Liver (tissue), 8 donors: ENCODE measurements at regions not wholly inside any gene's neighbourhood (a gene's known extent, or its start where the extent isn't known, plus 50 kb on each side); places are given as distances from the start of the nearest gene placed in this dataset.

Source experiments
- DNase-seq: peaks from one replicate; pipeline ENCODE4 v3.0.0-alpha.2; 2017; ENCODE audit warnings: low spot score
- H3K27ac ChIP-seq, 2 donors: one replicate each; pipeline ENCODE4 v1.7.0; 2013; ENCODE audit warnings: inconsistent platforms in 2 of 2, low read length in 2 of 2, control low read depth in 1 of 2, low read depth in 1 of 2, mild to moderate bottlenecking in 1 of 2
- H3K27me3 ChIP-seq, 4 donors: one replicate each; pipeline versions ENCODE4 v1.6.1 to v1.7.0; 2013; ENCODE audit warnings: low read length in 3 of 4, inconsistent platforms in 1 of 4, mild to moderate bottlenecking in 1 of 4, moderate library complexity in 1 of 4; ENCODE audit not compliant: control insufficient read depth in 4 of 4, insufficient read depth in 4 of 4
- H3K36me3 ChIP-seq, 4 donors: one replicate each; pipeline versions ENCODE4 v1.6.1 to v1.7.0; 2013; ENCODE audit warnings: low read length in 3 of 4, mild to moderate bottlenecking in 3 of 4, low read depth in 1 of 4, moderate library complexity in 1 of 4; ENCODE audit not compliant: control insufficient read depth in 4 of 4, insufficient read depth in 3 of 4
- H3K4me1 ChIP-seq, 4 donors: one replicate each; pipeline versions ENCODE4 v1.6.1 to v1.7.0; 2013; ENCODE audit warnings: low read length in 3 of 4, mild to moderate bottlenecking in 3 of 4, moderate library complexity in 1 of 4; ENCODE audit not compliant: control insufficient read depth in 4 of 4, insufficient read depth in 4 of 4
- H3K4me3 ChIP-seq, 3 donors: one replicate each; pipeline versions ENCODE4 v1.6.1 to v1.7.0; 2013; ENCODE audit warnings: low read length in 3 of 3, control low read depth in 1 of 3, low read depth in 1 of 3, mild to moderate bottlenecking in 1 of 3
- H3K9ac ChIP-seq, 2 donors: one replicate each; pipeline ENCODE4 v1.7.0; 2013; ENCODE audit warnings: low read length in 2 of 2, mild to moderate bottlenecking in 2 of 2, moderate library complexity in 2 of 2, control low read depth in 1 of 2, low read depth in 1 of 2
- H3K9me3 ChIP-seq, 4 donors: one replicate each; pipeline versions ENCODE4 v1.6.1 to v1.7.0; 2013; ENCODE audit warnings: low read length in 3 of 4; ENCODE audit not compliant: control insufficient read depth in 4 of 4
- ATF3 ChIP-seq: IDR thresholded peaks from 2 replicates; pipeline ENCODE4 v1.6.1; 2016; ENCODE audit warnings: antibody characterized with exemption
- CTCF ChIP-seq: fragments of 150-350 bp; IDR thresholded peaks from 2 replicates; pipeline ENCODE4 v1.5.1; 2017; ENCODE audit warnings: improper control_type of control experiment, low read depth, low read length; ENCODE audit not compliant: missing input control
- EGR1 ChIP-seq, 2 donors: IDR thresholded peaks; 2 replicates each; pipeline ENCODE4 v1.6.1; 2016 to 2018; ENCODE audit warnings: antibody characterized with exemption in 2 of 2, low read depth in 2 of 2
- FOXA1 ChIP-seq: IDR thresholded peaks from 2 replicates; pipeline ENCODE4 v1.6.1; 2016; ENCODE audit warnings: antibody characterized with exemption
- FOXA2 ChIP-seq: IDR thresholded peaks from 2 replicates; pipeline ENCODE4 v1.6.1; 2016; ENCODE audit warnings: antibody characterized with exemption
- GABPA ChIP-seq, 2 donors: IDR thresholded peaks in 1 of 2; conservative IDR thresholded peaks in 1 of 2; 2 replicates each; pipeline ENCODE4 v1.6.1; 2016; ENCODE audit warnings: antibody characterized with exemption in 2 of 2, mild to moderate bottlenecking in 1 of 2, moderate library complexity in 1 of 2
- HNF4G ChIP-seq: IDR thresholded peaks from 2 replicates; pipeline ENCODE4 v1.6.1; 2016; ENCODE audit warnings: antibody characterized with exemption
- JUND ChIP-seq, 2 donors: IDR thresholded peaks; 2 replicates each; pipeline ENCODE4 v1.6.1; 2016; ENCODE audit warnings: antibody characterized with exemption in 2 of 2
- MAX ChIP-seq: IDR thresholded peaks from 2 replicates; pipeline ENCODE4 v1.6.1; 2016; ENCODE audit warnings: antibody characterized with exemption
- NR2F2 ChIP-seq: IDR thresholded peaks from 2 replicates; pipeline ENCODE4 v1.6.1; 2016; ENCODE audit warnings: antibody characterized with exemption
- RXRA ChIP-seq, 2 donors: IDR thresholded peaks; 2 replicates each; pipeline ENCODE4 v1.6.1; 2017 to 2018; ENCODE audit warnings: antibody characterized with exemption in 2 of 2, mild to moderate bottlenecking in 1 of 2
- SP1 ChIP-seq: IDR thresholded peaks from 2 replicates; pipeline ENCODE4 v1.6.1; 2018; ENCODE audit warnings: antibody characterized with exemption, mild to moderate bottlenecking
- TAF1 ChIP-seq: conservative IDR thresholded peaks from 2 replicates; pipeline ENCODE4 v1.6.1; 2016; ENCODE audit warnings: antibody characterized with exemption, mild to moderate bottlenecking
- YY1 ChIP-seq: IDR thresholded peaks from 2 replicates; pipeline ENCODE4 v1.6.1; 2016; ENCODE audit warnings: antibody characterized with exemption, mild to moderate bottlenecking
- ZBTB33 ChIP-seq: IDR thresholded peaks from 2 replicates; pipeline ENCODE4 v1.6.1; 2016; ENCODE audit warnings: antibody characterized with exemption
- WGBS: extraction: QIAGEN DNeasy Blood & Tissue Kit; methylation state at CpG from one replicate; pipeline ENCODE4 v1.1.7; 2013; 5-methylcytosine and 5-hydroxymethylcytosine counted together
- TF ChIP-seq, protein P1 (sequence below): IDR thresholded peaks from 2 replicates; pipeline ENCODE4 v1.6.1; 2016; ENCODE audit warnings: antibody characterized with exemption, mild to moderate bottlenecking
- donor health status: healthy.
- donor health status: healthy.
- donor health status: healthy.
- donor health status: healthy.
- donor health status: healthy.

DNA sequence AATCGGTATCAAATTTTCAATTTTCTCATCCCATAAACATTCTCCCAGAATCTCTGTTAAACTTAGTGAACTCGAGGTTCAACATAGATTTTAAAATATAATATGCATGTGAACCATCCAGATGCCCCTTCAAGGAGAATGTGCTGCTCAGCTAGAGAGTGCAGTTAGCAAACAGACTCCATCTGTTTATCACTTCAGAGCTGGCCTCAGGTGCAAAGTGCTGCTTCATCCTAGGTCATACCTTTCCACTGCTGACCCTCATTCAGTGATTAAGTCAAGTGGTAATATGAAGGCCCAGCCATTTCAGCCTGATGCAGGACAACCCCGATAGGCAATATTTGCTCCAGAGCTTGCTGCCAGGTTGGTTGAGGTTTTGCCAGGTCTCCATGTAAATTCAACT is 339.0 kb upstream of the POU5F2 start (continued):
- TF ChIP-seq, protein P1, sequence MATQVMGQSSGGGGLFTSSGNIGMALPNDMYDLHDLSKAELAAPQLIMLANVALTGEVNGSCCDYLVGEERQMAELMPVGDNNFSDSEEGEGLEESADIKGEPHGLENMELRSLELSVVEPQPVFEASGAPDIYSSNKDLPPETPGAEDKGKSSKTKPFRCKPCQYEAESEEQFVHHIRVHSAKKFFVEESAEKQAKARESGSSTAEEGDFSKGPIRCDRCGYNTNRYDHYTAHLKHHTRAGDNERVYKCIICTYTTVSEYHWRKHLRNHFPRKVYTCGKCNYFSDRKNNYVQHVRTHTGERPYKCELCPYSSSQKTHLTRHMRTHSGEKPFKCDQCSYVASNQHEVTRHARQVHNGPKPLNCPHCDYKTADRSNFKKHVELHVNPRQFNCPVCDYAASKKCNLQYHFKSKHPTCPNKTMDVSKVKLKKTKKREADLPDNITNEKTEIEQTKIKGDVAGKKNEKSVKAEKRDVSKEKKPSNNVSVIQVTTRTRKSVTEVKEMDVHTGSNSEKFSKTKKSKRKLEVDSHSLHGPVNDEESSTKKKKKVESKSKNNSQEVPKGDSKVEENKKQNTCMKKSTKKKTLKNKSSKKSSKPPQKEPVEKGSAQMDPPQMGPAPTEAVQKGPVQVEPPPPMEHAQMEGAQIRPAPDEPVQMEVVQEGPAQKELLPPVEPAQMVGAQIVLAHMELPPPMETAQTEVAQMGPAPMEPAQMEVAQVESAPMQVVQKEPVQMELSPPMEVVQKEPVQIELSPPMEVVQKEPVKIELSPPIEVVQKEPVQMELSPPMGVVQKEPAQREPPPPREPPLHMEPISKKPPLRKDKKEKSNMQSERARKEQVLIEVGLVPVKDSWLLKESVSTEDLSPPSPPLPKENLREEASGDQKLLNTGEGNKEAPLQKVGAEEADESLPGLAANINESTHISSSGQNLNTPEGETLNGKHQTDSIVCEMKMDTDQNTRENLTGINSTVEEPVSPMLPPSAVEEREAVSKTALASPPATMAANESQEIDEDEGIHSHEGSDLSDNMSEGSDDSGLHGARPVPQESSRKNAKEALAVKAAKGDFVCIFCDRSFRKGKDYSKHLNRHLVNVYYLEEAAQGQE: no peak
- TF ChIP-seq NR2F2: no peak

GRCh38 chr5:94072116-94072515 is 330.7 kb upstream of the POU5F2 start:
- TF ChIP-seq HNF4G: no peak
- TF ChIP-seq GABPA (IDR thresholded peaks at IDR 0.05 in 1 of 2, conservative IDR thresholded peaks at IDR 0.05 in 1 of 2): no peak
- no peak for TF ChIP-seq SP1
- TF ChIP-seq JUND (IDR thresholded peaks at IDR 0.05): no peak
- no peak for TF ChIP-seq ATF3
- TF ChIP-seq EGR1 (IDR thresholded peaks at IDR 0.05; ENCODE audit: low read depth in 2 of 2): no peak
- TF ChIP-seq TAF1: no peak
- TF ChIP-seq CTCF: no peak
- no peak for TF ChIP-seq NR2F2
- TF ChIP-seq RXRA (IDR thresholded peaks at IDR 0.05): no peak
- no peak for TF ChIP-seq ZBTB33
- no peak for TF ChIP-seq MAX
- no peak for TF ChIP-seq YY1
- TF ChIP-seq FOXA1: no peak
- TF ChIP-seq FOXA2: no peak
- TF ChIP-seq, protein P1: no peak
- WGBS: 94% methylated on average over 3 of the region's 3 CpGs

More at GRCh38 chr5:94072116-94072515, 330.7 kb upstream of the POU5F2 start:
- H3K9ac ChIP-seq: no peak overlapping the region
- H3K4me1 ChIP-seq: no peaks in the 10 kb centered on the region
- H3K9me3 ChIP-seq: peaks cover 0 to 4% (median 0%) of the 10 kb centered on the region in 4 donors
- no peak overlapping the region for H3K4me3 ChIP-seq
- no peak for DNase-seq
- H3K36me3 ChIP-seq: no peaks in the 10 kb centered on the region
- H3K27ac ChIP-seq: no peak overlapping the region
- no peaks in the 10 kb centered on the region for H3K27me3 ChIP-seq
